DMS 273 (cell line): ENCODE measurements at regions not wholly inside any gene's neighbourhood (a gene's known extent, or its start where the extent isn't known, plus 50 kb on each side); places are given as distances from the start of the nearest gene placed in this dataset.
"Not testable (repeated sequence)": the region's sequence is repeated elsewhere in the genome, so short reads cannot be mapped to it uniquely, and the experiment has no call there.

ENCODE experiments used
- DNase-seq: peaks from one replicate; lab custom pipeline; 2025; ENCODE audit not compliant: unreplicated experiment; lab: John Stamatoyannopoulos, UW

DNA sequence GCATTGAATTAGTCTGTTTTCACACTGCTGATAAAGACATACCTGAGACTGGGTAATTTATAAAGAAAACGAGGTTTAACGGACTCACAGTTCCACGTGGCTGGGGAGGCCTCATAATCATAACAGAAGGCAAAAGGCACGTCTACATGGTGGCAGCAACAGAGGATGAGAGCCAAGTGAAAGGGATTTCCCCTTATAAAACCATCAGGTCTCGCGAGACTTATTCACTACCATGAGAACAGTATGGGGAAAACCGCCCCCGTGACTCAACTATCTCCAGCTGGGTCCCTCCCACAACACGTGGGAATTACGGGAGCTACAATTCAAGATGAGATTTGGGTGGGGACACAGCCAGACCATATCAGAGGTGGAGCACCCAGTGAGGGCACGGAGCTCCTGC lies 442.0 kb upstream of the MYT1L start:
- not testable (repeated sequence) for DNase-seq

DNA sequence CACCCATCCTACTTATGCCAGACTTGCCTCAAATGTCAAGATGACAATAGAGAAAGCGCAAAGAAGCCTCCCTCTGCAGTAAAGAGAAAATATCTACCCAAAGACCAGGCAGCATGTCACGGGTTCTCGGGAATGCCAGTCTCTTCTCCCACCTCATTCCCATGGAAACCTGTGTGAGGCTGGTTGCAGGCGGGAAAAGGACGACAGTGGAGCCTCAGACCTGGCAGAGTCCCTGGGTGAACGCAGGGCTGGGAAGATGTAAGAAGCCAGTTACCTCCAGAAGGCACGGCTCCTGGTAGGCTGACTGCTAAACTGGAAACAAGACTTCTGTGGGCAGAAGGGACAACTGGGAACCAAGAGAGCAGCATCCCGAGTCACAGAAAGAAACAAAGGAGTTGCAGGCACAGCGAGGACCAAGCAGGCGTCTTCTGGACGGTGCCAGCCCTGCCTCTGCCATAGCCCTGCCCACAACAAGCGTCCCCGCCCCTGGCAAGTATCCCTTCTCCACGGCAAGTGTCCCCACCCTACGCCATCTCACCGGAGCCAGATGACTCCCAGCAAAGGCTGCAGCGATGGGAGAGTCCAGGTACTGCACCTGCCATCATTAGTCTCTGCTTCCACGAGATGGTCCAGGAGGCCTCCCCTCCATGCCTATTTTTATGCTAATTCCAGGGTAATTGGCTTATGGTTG lies 440.8 kb upstream of the MYT1L start:
- DNase-seq: no peak

DNA sequence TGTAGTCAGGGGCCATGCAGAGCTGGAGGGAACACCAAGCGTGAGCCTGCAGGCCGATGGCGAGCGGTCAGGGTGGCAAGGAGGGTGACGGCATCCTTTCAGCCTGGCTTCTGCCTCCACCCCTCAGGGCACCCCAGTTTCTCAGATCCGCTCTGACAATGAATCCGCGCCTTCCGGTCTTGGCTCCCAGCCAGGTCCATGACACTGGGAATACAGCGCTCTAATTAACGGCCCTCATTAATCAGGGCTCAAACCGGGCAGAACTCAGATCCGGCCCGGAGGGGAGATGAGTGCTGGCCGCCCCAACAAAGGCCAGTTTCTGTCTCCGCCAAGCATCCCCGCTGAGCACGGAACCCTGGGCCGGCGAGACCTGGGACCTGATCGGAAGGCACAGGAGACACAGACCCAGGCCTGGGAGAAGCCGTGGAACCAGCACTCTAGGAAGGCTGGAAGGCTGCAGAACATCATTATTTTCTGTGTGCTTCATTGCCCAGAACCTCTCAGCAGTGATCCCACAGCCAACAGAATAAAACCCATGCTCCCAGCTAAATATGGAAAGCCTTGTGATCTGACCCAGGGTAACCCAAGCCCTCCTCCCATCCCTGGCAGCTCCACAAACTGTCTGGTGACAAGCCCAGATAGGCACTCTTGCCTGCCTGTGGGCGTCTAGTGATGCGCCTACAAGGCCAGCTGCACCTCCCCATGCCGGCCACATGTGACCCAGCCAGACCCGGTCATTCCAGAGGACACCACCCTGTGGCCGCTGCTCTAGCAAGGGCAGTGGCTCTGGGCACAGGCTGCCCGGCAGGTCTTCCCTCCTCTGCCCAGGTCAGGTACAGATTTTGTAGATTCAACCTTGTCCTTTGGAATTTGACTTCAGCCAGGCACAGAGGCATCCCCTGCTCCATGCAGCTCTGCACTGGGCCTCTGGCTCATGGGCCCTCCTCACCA lies 438.7 kb upstream of the MYT1L start:
- no peak for DNase-seq

DNA sequence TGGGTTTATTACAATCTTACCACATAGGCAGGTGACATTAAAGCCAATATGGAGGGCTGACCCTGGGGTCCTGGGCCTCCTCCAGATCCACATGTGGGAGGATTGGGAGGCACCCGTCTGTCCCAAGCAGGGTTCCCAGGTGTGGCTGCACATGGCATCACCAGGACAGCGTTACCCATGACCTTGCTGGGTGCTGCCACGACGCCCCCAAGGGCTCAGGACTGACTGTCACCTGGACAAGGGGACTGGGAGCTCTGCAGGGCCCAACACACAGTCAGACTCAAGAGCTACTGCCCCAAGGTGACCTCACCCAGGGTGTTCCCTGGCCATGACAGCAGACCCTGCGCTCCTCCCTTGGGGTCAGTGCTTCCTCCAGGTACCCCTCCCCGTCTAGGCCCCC lies 437.4 kb upstream of the MYT1L start:
- DNase-seq: no peak

DNA sequence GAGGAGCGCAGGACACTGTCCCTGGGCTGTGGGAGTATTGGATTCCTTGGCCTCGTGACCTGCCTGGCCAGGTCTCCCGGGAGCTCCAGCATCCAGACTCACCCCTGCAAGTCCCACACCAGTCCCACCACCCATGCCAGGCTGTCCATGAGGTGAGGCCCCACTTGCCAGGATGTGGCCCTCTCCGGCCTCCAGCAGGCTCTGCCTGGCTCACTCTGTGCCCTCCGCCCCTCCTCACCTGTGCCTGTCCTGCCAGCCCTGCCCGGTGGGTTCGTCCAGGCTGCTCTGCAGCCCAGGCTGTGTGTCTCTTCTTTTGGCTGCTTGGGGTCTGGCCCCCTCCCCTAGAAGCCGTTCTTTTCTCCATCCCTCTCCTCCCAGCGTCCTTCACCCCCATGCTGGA lies 436.8 kb upstream of the MYT1L start:
- DNase-seq: no peak

DNA sequence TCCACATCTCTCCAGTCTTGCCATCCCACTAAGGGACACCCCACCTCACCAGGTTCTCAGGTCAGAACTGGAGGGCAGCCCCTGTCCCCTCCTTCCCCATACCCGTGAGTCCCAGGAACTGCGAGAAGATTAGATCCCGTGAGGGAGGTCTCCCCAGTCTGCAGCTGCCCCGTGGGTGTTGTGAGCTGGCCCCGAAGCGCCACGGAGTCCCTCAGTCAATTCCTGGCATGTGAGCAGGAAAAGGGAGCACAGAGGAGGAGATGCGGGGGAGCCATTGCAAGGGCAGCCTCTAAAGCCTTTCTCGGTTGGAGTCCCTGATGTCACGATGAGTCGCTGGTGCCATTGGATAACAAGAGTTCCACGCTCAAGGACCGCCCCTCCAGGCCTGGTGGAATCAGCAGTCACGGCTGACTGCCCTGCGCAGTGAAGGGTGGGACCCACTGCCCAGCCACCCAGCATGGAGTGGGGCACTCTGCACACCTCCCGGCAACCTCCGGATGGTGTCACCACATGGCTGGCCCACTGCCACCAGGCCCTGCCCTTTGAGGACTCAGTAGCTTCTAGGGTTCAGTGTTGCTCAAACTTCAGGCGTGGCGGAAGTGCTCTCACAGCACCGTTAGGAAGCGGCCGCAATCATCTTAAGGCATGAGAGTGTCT lies 434.9 kb upstream of the MYT1L start:
- DNase-seq: peak; percentile 10

DNA sequence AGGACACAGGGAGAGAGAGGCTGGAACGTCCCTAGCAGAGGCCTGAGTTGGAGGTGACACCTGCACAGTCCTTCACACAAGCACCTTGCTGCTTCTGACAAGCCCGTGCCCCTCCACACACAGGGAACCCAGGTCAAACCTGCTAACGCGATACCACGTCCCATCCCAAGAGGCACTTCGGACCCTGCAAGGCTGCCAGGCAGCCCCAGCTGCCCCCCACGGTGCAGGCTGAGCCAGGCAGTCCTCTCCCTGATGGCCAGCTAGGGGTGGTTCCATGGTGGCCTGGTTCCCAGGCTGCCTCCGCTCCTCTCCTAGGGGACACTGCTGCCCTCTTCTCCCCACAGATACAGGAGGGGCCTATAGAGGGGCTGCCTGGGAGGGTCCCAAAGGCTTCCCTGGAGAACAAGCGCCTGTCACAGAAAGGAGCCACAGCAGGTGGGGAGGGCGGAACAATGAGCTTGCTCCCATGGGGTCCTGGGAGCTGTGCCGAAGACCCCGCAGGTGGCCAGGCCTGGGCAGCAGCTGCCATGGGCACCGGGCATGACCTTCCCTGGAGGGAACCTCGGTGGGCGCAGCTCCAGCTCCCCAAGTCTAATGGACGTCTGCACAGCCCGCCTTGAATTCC lies 434.2 kb upstream of the MYT1L start:
- no peak for DNase-seq

DNA sequence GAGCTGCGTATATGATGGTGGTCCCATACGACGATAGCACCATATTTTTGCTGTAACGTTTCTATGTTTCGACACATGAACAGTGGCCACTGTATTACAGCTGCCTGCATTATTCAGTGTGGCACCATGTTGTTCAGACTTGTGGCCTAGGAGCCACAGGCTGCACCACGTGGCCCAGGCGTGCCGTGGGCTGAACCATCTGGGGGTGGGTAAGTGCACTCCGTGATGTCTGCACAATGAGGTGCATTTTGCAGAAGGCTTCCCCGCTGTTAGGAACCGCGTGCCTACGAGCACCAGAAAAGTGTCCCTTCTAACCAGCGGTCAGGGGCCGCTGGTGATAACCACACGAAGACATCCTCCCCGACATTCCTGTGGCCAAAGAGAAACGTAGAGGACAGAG lies 433.7 kb upstream of the MYT1L start:
- DNase-seq: no peak

DNA sequence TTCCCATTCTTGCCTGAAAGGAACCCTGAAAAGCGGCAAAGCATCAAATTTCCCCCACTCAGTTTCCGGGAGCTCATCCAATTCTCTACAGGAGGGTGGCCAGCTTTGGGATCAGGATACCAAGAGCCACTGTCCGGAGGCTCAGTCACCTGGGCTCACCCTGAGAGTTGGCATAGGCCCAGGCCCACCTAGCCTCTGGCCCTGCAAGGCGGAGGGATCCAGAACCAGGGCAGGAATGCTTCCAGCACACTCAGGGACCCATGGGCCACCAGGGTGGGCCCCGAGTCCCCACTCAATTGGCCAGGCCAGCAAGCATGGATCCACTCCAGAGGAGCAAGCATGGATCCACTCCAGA lies 432.9 kb upstream of the MYT1L start:
- DNase-seq: peak; percentile 47

DNA sequence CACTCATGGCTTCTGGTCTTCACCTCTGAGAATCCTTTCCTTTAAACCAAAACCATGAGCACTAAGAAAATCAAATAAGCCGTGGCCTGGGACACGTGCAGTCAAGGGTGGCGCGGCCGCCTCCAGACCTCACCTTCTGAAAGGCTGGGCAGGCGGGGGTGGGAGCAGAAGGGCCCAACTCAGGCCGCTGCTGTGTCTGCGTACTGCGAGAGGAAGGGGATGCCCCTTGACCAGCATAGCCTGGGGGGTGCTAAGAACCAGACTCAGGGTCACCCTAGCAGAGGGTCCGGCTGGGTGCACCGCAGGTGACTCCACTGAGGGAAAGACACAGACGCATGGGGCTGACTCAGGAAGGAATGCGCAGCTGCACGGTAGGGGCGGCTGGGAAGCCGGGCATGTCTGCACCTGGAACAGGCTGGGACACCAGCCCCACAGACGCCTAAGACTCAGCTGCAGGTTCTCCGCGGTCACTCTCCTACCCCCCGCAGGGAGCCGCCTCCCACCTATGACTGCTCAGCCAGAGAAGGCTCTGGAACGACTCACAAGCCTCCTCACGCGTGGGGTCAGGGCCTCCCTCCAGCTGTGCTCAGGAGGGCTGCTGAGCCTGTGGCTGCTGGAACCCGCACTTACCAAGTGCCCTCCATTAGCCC lies 432.4 kb upstream of the MYT1L start:
- peak; percentile 47 for DNase-seq

DNA sequence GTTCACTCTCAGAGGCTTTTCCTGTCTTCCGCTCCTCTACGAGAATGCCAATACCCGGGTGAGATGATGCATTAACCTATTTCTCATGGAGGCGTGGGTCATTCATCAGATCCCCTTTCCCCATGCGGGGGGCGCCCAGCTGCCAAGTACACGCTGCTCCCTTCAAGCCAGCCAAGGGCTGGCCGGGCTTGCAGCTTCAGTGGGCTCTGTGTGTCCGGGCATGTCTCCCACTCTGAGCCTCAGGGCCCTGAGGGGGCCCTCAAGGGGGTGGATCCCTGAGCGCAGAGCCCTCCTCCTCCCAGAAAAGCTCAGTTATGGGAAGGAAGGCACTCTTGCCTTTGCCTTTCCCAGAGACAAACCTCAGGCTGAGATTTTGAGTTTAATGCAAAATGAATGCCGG lies 431.8 kb upstream of the MYT1L start:
- DNase-seq: no peak

DNA sequence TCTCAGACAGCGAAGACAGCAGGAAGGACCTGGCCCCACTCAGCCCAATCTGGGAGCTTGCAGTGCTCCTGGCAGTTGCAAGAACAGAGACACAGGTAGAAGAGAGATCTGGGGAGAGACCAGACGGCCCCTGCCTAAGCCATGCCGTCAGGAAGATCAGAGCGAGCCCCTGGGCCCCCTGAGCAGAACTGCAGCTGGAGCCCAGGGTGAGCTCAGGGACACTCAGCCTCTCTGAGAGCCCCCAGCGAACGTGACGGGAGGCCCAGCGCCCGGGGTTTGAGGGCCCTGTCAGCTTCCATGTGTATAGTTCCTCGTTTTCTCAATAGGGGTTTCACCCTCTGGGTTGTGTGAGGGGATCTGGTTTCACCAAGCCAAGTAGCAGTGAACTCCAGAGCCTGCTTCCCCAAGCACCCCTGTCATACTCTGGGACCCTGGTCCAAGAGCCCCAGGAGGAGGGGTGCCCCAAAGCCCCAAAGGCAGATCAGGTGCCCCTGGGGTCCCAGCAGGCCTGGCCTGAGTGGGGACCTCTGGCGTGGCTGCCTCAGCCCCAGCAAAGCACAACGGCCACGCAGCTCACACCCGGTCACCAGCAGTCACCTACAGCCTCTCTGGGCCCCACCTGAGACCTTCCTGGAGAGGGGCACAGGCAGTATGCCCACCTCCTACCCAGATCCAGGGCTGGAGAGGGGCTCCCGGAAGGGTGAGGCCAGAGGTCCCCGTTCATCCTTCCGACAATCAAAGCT lies 431.3 kb upstream of the MYT1L start:
- no peak for DNase-seq

DNA sequence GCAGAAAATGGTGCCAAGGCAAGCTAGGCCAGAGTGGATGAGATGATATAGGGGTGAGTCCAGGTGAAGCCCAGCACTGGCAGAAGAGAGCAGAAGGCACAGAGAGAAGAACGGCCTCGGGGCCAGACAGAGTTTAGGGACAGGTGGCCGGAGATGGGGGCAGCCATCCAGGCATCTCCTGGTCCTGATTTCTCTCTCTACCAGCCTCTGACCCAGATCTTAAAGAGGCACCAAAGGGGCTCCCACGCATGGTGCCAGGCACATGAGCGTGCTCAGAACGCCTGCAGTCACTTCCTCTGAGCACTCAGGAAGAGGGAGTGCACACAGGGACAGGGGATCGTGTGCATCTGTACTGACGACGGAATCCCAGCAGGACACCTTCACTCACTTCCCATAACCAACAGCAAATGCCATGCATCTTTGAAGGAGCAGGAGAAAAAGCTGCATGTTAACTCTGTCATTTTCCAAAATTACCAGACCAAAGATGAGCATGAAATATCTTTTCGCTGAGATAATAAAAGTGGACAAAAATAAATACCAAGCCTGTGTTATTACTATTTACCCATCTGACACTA lies 427.8 kb upstream of the MYT1L start:
- DNase-seq: no peak

DNA sequence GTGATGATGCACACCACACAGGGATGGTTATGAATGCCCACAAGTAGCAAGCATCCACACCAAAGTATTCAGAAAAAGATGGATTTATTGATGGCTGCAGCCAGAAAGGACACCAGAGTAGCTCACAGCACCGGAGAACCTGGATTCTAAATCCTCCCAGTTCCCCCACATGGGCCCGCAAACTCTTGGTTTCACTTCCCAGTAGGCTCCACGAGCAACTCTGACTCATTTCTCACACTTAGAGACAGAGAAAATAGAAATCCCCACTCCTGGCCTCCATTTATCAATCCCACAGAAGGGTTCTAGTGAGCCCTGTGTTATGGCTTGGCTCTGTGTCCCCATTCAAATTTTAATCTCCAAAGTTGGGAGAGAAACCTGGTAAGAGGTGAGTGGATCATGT lies 426.7 kb upstream of the MYT1L start:
- no peak for DNase-seq

DNA sequence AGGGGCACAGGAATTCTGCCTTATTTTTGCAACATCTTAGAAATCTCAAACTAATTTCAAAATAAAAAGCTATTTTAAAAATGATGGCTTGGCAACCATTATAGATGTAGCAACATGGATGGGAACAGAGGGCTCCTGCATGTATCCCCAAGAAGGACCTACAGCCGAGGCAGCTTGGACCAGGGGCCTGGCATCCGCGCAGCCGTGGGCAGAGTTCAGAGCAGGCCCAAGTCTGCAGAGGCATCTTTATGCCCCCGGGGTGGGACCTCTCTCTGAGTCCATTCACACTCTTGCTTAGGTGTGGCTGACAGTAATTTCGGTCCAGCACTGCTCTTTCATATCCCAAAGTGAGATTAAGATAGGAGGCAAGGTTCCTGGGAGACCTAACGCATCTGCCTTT lies 425.8 kb upstream of the MYT1L start:
- no peak for DNase-seq

DNA sequence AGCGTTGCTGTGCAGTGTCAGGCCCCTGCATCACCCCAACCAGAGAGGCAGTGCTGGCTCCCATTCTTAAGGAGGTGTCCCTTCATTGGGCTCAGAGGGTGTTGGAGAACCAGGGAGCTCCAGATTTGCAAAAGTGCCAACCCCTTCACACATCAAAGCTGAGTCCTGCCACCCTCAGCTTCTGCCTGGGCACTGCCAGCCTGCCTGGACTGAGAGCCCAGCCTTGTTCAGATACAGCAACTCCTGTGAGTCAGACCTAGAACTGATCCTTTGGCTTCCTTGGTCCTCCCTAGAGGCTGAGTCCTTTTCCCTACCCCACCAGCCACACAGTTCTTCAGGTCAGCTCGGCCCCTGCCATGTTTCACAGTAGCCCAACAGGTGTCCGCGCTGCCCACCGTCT lies 424.9 kb upstream of the MYT1L start:
- no peak for DNase-seq

DNA sequence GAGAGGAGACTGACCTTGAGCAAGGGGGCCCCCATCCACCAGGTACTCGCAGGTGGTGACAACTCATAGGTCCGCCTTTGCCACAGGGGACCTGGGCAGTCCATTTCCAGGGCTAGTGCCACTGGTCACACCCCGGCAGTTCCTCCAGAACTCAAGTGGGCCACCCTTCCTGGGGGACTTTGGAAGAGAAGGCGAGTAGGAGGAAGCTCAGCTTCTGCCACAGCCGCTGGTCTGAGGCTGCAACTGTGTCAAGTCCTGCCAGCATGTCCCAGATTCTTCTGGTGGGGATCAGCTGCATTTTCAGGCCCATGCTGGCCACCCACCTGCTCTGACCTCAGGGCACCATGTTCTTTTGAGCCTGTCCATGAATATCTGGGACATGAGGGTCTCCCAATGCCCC lies 423.9 kb upstream of the MYT1L start:
- no peak for DNase-seq

DNA sequence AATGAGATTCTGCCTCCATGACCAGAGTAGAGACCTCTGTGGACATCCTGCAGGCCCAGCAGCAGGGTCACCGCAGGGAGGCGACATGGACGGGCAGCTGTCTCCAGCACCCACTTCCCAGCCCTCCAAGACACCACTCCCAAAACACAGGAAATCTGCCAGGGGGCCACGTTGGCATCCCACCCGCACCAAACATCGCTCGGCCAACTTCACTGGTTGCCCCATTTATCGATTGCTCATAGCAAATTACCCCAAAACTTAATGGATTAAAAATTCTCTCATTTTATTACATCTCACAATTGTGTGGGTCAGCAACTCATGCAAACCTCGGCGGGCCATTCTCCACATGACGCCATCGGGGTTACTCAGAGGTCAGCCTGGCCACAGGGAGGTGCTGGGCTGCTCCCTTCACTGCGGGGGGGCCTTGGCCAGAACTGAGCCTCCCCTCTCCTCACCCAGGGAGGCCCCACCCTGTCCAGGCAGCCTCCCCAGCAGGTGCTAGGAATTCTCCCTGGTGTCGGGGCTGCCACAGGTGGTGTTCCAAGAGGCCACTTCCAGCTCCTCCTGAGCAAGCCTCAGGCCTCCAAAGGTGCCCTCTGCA lies 420.7 kb upstream of the MYT1L start:
- DNase-seq: no peak

DNA sequence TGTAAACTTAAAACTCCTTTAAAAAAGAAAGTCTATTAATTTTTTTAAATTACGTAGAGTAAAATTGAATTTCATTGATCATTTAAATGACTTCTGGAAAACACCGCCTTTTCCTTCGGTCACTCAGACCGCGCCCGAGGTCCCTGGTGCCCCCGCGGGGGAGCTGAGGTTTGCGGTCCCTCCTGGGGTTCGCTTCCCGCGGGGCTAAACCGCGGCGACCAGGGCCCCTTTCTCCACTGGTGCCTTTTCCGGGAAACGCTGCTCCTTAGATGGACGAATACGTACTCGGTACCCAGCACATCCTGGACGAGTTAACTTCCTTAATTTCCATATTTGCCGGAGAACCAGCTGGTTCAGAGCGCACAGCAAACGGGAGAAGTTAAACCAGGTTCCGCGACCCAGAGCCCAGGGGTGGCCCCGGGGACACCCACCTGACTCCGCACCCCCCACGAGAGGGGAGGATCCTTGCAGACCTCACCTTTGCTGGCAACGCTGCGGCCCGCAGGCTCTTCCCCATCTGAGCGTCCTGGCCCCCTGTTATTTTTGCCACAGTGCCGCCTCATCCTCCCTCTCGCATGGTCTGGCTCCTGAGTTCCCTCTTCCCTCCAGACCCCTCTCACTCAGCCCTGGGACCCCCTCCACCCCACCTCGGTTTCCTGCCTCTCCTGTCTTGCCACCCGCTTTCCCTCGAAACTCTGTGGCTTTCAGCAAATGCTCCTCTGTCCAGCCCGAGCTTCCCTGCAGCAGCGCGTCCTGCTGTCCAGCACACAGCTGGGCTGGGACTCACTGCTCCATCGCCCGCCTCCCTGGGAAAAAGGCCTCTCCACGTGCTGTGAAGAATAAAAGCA lies 420.0 kb upstream of the MYT1L start:
- DNase-seq: no peak
